ENCODE measurements at regions not wholly inside any gene's neighbourhood (a gene's known extent, or its start where the extent isn't known, plus 50 kb on each side); places are given as distances from the start of the nearest gene placed in this dataset.

DNA sequence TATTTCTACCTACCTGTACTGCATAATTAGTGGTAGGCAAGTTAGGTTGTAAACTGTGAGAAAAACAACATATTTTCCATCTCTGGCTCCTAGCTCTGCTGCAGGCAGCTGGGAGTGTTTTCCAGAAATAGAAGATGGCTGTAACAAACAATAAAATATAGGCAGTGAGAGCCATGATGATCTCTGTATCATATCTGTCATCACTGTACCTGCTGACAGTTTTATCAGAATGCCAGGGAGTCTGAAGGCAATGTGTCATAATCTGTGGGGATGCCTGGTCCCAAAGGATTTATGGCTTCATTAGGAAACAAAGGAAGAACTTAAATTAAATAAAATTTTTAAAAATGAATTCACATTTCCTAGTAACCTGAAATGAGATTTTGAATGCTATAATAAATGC is 160.9 kb upstream of the SMIM30 start:
- TF ChIP-seq, protein P1, sequence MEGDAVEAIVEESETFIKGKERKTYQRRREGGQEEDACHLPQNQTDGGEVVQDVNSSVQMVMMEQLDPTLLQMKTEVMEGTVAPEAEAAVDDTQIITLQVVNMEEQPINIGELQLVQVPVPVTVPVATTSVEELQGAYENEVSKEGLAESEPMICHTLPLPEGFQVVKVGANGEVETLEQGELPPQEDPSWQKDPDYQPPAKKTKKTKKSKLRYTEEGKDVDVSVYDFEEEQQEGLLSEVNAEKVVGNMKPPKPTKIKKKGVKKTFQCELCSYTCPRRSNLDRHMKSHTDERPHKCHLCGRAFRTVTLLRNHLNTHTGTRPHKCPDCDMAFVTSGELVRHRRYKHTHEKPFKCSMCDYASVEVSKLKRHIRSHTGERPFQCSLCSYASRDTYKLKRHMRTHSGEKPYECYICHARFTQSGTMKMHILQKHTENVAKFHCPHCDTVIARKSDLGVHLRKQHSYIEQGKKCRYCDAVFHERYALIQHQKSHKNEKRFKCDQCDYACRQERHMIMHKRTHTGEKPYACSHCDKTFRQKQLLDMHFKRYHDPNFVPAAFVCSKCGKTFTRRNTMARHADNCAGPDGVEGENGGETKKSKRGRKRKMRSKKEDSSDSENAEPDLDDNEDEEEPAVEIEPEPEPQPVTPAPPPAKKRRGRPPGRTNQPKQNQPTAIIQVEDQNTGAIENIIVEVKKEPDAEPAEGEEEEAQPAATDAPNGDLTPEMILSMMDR (IDR thresholded peaks at IDR 0.05; ENCODE audit: low read length): no peak
- no peak for TF ChIP-seq EZH2phosphoT487 (IDR thresholded peaks at IDR 0.05; ENCODE audit: low read length)
